Activated CD8-positive, alpha-beta memory T cell treated with anti-CD3 and anti-CD28 coated beads, Interleukin-2, amount 50 U/mL, for 4 hours (primary cell): ENCODE measurements at regions not wholly inside any gene's neighbourhood (a gene's known extent, or its start where the extent isn't known, plus 50 kb on each side); places are given as distances from the start of the nearest gene placed in this dataset.

Source experiments
- DNase-seq: peaks from one replicate; pipeline ENCODE4 v3.0.0-alpha.2; 2020

- no peak for DNase-seq
Observed at GRCh38 chr12:110995615-110996014, 75.2 kb upstream of the MYL2 start.

- no peak for DNase-seq
Observed at GRCh38 chr12:110995016-110995415, 74.6 kb upstream of the MYL2 start.

DNA sequence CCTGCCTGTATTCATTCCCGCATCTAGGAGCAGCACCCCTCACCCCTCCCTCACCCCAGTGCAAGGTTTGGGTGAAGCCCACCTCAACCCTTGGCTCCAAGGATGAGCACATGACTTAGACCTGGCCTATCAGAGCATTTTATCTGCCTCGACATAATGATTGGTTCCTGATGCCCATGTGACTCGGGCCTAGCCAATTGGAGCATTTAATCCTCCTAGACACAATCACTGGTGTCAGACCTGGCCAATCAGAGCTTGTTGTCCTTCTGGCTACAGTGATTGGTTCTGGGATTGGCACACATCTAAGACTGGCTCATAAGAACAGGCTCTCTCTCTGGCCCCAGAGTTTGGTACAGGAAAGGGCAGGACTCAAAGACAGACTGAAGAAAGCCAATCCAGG is 73.1 kb upstream of the MYL2 start:
- DNase-seq = no peak

GRCh38 chr12:110992909-110993308 is 72.5 kb upstream of the MYL2 start:
- DNase-seq = no peak

DNA sequence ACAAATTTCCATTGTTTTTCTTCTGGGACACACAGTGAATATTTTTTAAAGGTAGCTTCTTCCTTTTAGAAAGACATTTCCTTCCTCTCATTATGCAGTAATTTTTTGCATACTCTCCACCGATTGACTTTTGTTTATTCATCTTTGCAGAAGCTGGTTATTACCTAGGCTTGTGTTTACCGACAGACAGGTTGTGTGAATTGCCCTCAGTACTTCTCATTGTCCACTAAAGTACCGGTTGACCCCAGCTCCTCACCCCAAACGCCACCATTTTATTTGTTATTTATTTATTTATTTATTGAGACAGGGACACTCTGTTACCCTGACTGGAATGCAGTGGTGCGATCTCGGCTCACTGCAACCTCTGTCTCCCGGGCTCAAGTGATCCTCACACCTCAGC is 63.4 kb upstream of the MYL2 start:
- DNase-seq = no peak

GRCh38 chr12:110972866-110973265 is 52.5 kb upstream of the MYL2 start:
- DNase-seq = no peak

DNA sequence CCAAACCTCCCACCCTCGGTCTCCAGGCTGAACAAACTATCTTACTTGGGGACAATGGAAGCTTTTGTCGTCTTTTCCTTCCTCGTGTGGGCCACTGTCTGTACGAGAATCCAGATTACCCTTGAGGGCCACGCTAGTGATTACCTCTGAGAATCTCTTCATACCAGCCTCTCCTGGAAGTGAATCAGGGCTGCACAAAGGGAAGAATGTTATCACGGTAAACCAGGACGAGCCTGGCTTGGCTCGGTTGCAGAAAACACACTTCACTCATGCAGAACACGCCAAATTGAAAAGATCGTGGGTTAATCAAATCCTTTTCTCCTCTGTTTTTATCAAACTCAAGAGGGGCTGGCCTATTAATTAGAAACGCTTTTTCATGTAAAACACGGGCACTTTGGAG is 51.6 kb upstream of the MYL2 start:
- DNase-seq = no peak

GRCh38 chr12:110971189-110971920 is 51.0 kb upstream of the MYL2 start:
- no peak for DNase-seq
